Urinary bladder (tissue), 3 donors: ENCODE measurements at regions not wholly inside any gene's neighbourhood (a gene's known extent, or its start where the extent isn't known, plus 50 kb on each side); places are given as distances from the start of the nearest gene placed in this dataset.

Source experiments
- DNase-seq: peaks from one replicate; pipeline ENCODE4 v3.0.0-alpha.2; 2015; ENCODE audit errors: extremely low spot score
- H3K27ac ChIP-seq: one replicate; pipeline ENCODE4 v1.5.1; 2013; ENCODE audit warnings: low read depth, mild to moderate bottlenecking, moderate library complexity
- H3K36me3 ChIP-seq: one replicate; pipeline ENCODE4 v1.6.1; 2013; ENCODE audit warnings: mild to moderate bottlenecking, moderate library complexity; ENCODE audit not compliant: insufficient read depth
- H3K4me1 ChIP-seq: one replicate; pipeline ENCODE4 v1.6.1; 2013; ENCODE audit warnings: mild to moderate bottlenecking, moderate library complexity; ENCODE audit not compliant: insufficient read depth
- H3K4me3 ChIP-seq: one replicate; pipeline ENCODE4 v1.5.1; 2013; ENCODE audit warnings: low read depth, low read length
- WGBS: extraction: QIAGEN DNeasy Blood & Tissue Kit; methylation state at CpG from one replicate; pipeline ENCODE4 v1.1.7; 2013; 5-methylcytosine and 5-hydroxymethylcytosine counted together
- donor health status: healthy with polysubstance abuse.
- donor health status: healthy.

GRCh38 chr6:133610971-133611370 is 277.9 kb upstream of the TCF21 start:
- Histone ChIP-seq H3K27ac (no peak overlapping the region), H3K36me3 (no peaks in the 10 kb centered on the region), H3K4me1 (no peaks in the 10 kb centered on the region), H3K4me3 (no peak overlapping the region)
- no peak for DNase-seq
- WGBS: 89% methylated on average over 3 of the region's 3 CpGs

- Histone ChIP-seq H3K4me1 (no peaks in the 10 kb centered on the region), H3K36me3 (no peaks in the 10 kb centered on the region), H3K27ac (no peak overlapping the region), H3K4me3 (no peak overlapping the region)
- DNase-seq: no peak
Measured at GRCh38 chr6:133612459-133612858, 276.5 kb upstream of the TCF21 start.

- DNase-seq: no peak
- Histone ChIP-seq H3K27ac (no peak overlapping the region), H3K36me3 (no peaks in the 10 kb centered on the region), H3K4me3 (no peak overlapping the region), H3K4me1 (no peaks in the 10 kb centered on the region)
- 54% methylated on average over 3 of the region's 3 CpGs for WGBS
Measured at GRCh38 chr6:133613211-133613610, 275.7 kb upstream of the TCF21 start.

- no peaks in the 10 kb centered on the region for H3K4me1 ChIP-seq
- DNase-seq: no peak
- no peak overlapping the region for H3K27ac ChIP-seq
Measured at GRCh38 chr6:133621751-133622150, 267.2 kb upstream of the TCF21 start.

GRCh38 chr6:133623065-133623464 is 265.8 kb upstream of the TCF21 start:
- DNase-seq: no peak
- H3K27ac ChIP-seq: no peak overlapping the region
- H3K4me3 ChIP-seq: no peak overlapping the region
- no peaks in the 10 kb centered on the region for H3K4me1 ChIP-seq
- no peaks in the 10 kb centered on the region for H3K36me3 ChIP-seq
- WGBS: 10% methylated on average over 1 of the region's 1 CpG

More at GRCh38 chr6:133621751-133622150, 267.2 kb upstream of the TCF21 start:
- Histone ChIP-seq H3K4me3 (no peak overlapping the region), H3K36me3 (no peaks in the 10 kb centered on the region)

- 67% methylated on average over 2 of the region's 2 CpGs for WGBS
- no peak overlapping the region for H3K27ac ChIP-seq
- H3K36me3 ChIP-seq: no peaks in the 10 kb centered on the region
- no peak for DNase-seq
- no peak overlapping the region for H3K4me3 ChIP-seq
- no peaks in the 10 kb centered on the region for H3K4me1 ChIP-seq
Measured at GRCh38 chr6:133623621-133624020, 265.3 kb upstream of the TCF21 start.

- H3K4me3 ChIP-seq: no peak overlapping the region
- H3K27ac ChIP-seq: no peak overlapping the region
- no peaks in the 10 kb centered on the region for H3K4me1 ChIP-seq
- WGBS: 85% methylated on average over 3 of the region's 3 CpGs
- peak; percentile 51 for DNase-seq
- H3K36me3 ChIP-seq: no peaks in the 10 kb centered on the region
Measured at GRCh38 chr6:133626096-133626666, 262.7 kb upstream of the TCF21 start.

GRCh38 chr6:133629970-133630369 is 258.9 kb upstream of the TCF21 start:
- no peaks in the 10 kb centered on the region for H3K36me3 ChIP-seq
- H3K4me3 ChIP-seq: no peak overlapping the region
- H3K4me1 ChIP-seq: no peaks in the 10 kb centered on the region
- no peak overlapping the region for H3K27ac ChIP-seq
- DNase-seq: no peak

GRCh38 chr6:133630651-133631050 is 258.3 kb upstream of the TCF21 start:
- H3K27ac ChIP-seq: no peak overlapping the region
- DNase-seq: no peak
- whole genome bisulfite sequencing: 55% methylated on average over 2 of the region's 2 CpGs
- no peak overlapping the region for H3K4me3 ChIP-seq
- no peaks in the 10 kb centered on the region for H3K4me1 ChIP-seq
- H3K36me3 ChIP-seq: no peaks in the 10 kb centered on the region

GRCh38 chr6:133631421-133631820 is 257.5 kb upstream of the TCF21 start:
- H3K4me1 ChIP-seq: no peaks in the 10 kb centered on the region
- WGBS: 42% methylated on average over 1 of the region's 1 CpG
- DNase-seq: no peak
- H3K27ac ChIP-seq: no peak overlapping the region
- H3K36me3 ChIP-seq: no peaks in the 10 kb centered on the region
- H3K4me3 ChIP-seq: no peak overlapping the region

- Histone ChIP-seq H3K4me1 (no peaks in the 10 kb centered on the region), H3K4me3 (no peak overlapping the region), H3K27ac (no peak overlapping the region), H3K36me3 (no peaks in the 10 kb centered on the region)
- WGBS: 62% methylated on average over 2 of the region's 2 CpGs
- DNase-seq: no peak
Measured at GRCh38 chr6:133632206-133632605, 256.7 kb upstream of the TCF21 start.

- Histone ChIP-seq H3K4me1 (no peaks in the 10 kb centered on the region), H3K27ac (no peak overlapping the region), H3K4me3 (no peak overlapping the region), H3K36me3 (no peaks in the 10 kb centered on the region)
- whole genome bisulfite sequencing: 90% methylated on average over 2 of the region's 2 CpGs
- no peak for DNase-seq
Measured at GRCh38 chr6:133632906-133633305, 256.0 kb upstream of the TCF21 start.

GRCh38 chr6:133634474-133634873 is 254.4 kb upstream of the TCF21 start:
- Histone ChIP-seq H3K4me1 (no peaks in the 10 kb centered on the region), H3K27ac (no peak overlapping the region), H3K4me3 (no peak overlapping the region), H3K36me3 (no peaks in the 10 kb centered on the region)
- DNase-seq: no peak
- WGBS: 94% methylated on average over 3 of the region's 3 CpGs

GRCh38 chr6:133635447-133635846 is 253.5 kb upstream of the TCF21 start:
- H3K4me3 ChIP-seq: no peak overlapping the region
- 87% methylated on average over 2 of the region's 2 CpGs for WGBS
- H3K4me1 ChIP-seq: no peaks in the 10 kb centered on the region
- H3K27ac ChIP-seq: no peak overlapping the region
- DNase-seq: no peak
- H3K36me3 ChIP-seq: no peaks in the 10 kb centered on the region

GRCh38 chr6:133637436-133637835 is 251.5 kb upstream of the TCF21 start:
- no peak for DNase-seq
- H3K4me1 ChIP-seq: no peaks in the 10 kb centered on the region
- peak overlapping the region; percentile 38 for H3K27ac ChIP-seq
- 37% methylated on average over 2 of the region's 2 CpGs for WGBS
- H3K36me3 ChIP-seq: no peaks in the 10 kb centered on the region
- H3K4me3 ChIP-seq: no peak overlapping the region
